HG03025 (cell line): ENCODE measurements at regions not wholly inside any gene's neighbourhood (a gene's known extent, or its start where the extent isn't known, plus 50 kb on each side); places are given as distances from the start of the nearest gene placed in this dataset.
"Not testable (repeated sequence)": the region's sequence is repeated elsewhere in the genome, so short reads cannot be mapped to it uniquely, and the experiment has no call there.

Experiments
- ATAC-seq: cut with Tn5 transposase; IDR thresholded peaks from one replicate; pipeline ENCODE4 v1.9.1; 2021; ENCODE audit warnings: mild to moderate bottlenecking, moderate library complexity; ENCODE audit not compliant: unreplicated experiment, low FRiP score

GRCh38 chr10:61279400-61279799 lies 173.8 kb downstream of the TMEM26 start:
- ATAC-seq, result no peak

GRCh38 chr10:61278556-61278955 lies 174.6 kb downstream of the TMEM26 start:
- no peak for ATAC-seq

GRCh38 chr10:61272781-61273180 lies 180.4 kb downstream of the TMEM26 start:
- ATAC-seq, result no peak

GRCh38 chr10:61271127-61271780 lies 181.9 kb downstream of the TMEM26 start:
- ATAC-seq, result no peak

GRCh38 chr10:61263518-61263917 lies 189.7 kb downstream of the TMEM26 start:
- ATAC-seq, result no peak

- no peak for ATAC-seq
Observed at GRCh38 chr10:61262486-61263261, 190.5 kb downstream of the TMEM26 start.

GRCh38 chr10:61257956-61258496 lies 195.2 kb downstream of the TMEM26 start:
- no peak for ATAC-seq

- ATAC-seq, result no peak
Observed at GRCh38 chr10:61257136-61257535, 196.0 kb downstream of the TMEM26 start.

GRCh38 chr10:61252326-61252725 lies 200.9 kb downstream of the TMEM26 start:
- ATAC-seq, result not testable (repeated sequence)

- ATAC-seq, result no peak
Observed at GRCh38 chr10:61251089-61251488, 202.1 kb downstream of the TMEM26 start.

GRCh38 chr10:61250131-61250530 lies 203.1 kb downstream of the TMEM26 start:
- no peak for ATAC-seq

- ATAC-seq, result no peak
Observed at GRCh38 chr10:61248013-61248412, 205.2 kb downstream of the TMEM26 start.

GRCh38 chr10:61244261-61244775 lies 208.9 kb downstream of the TMEM26 start:
- no peak for ATAC-seq

- ATAC-seq, result no peak
Observed at GRCh38 chr10:61232780-61233179, 220.4 kb downstream of the TMEM26 start.

- no peak for ATAC-seq
Observed at GRCh38 chr10:61225939-61226338, 227.2 kb downstream of the TMEM26 start.

- ATAC-seq, result no peak
Observed at GRCh38 chr10:61223576-61223975, 229.6 kb downstream of the TMEM26 start.

- no peak for ATAC-seq
Observed at GRCh38 chr10:61219696-61220095, 233.5 kb downstream of the TMEM26 start.

GRCh38 chr10:61217851-61218565 lies 235.2 kb downstream of the TMEM26 start:
- ATAC-seq, result no peak

GRCh38 chr10:61215246-61215645 lies 237.9 kb downstream of the TMEM26 start:
- no peak for ATAC-seq

- no peak for ATAC-seq
Observed at GRCh38 chr10:61211468-61211867, 241.7 kb downstream of the TMEM26 start.

- ATAC-seq, result no peak
Observed at GRCh38 chr10:61197057-61197456, 253.1 kb upstream of the RHOBTB1 start.
